NCI-H1092 treated with DMSO at 0.1 percent for 48 hours (cell line): ENCODE measurements at regions not wholly inside any gene's neighbourhood (a gene's known extent, or its start where the extent isn't known, plus 50 kb on each side); places are given as distances from the start of the nearest gene placed in this dataset.

ENCODE experiments used
- DNase-seq: peaks from one replicate; lab custom pipeline; 2025; lab: John Stamatoyannopoulos, UW

DNA sequence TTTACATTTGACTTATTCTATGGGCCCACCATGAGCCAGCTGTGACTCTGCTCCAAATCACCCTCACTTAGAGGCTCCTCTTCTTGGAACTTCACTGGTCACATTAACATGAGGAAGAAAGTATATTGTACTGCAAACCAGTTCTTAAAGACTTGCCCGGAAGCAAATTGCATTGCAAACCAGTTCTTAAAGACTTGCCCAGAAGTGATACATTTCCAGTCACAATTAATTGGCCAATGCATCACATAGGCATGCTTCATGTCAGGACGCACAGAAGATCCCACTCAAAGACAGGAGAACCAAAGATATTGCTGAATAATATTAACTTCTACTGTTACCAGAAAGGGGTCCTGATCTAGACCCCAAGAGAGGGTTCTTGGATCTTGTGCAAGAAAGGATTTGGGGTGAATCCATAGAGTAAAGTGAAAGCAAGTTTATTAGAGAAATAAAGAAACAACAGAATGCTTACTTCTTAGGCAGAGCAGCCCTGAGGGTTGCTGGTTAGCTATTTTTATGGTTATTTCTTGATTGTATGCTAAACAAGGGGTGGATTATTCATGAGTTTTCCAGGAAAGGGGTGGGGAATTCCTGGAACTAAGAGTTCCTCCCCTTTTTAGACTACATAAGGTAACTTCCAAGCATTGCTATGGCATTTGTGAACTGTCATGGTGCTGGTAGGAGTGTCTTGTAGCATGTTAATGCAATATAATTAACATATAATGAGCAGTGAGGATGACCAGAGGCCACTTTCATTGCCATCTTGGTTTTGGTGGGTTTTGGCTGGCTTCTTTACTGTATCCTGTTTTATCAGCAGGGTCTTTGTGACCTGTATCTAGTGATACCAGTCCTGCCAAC lies 54.6 kb upstream of the HCCS start:
- DNase-seq = no peak

DNA sequence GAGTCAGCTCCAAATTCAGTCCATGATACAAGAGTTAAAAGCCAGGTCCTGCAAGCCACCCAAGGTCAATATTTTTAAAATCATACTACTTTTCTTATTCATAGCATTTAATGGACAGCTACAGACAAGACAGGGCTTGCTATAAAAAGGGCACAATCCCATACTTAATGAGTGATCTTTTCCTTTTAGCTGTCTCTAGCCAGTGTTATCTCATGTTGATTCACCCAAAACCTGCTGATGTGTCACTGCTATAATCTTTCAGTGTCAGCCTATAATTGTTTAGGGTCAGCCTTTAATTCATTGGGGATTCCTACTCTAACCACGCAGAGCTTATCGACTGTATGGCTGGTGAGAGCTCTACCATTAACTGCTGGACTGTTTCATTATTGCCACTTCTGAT lies 51.2 kb upstream of the HCCS start:
- DNase-seq = no peak
